H9 (cell line): ENCODE measurements at regions not wholly inside any gene's neighbourhood (a gene's known extent, or its start where the extent isn't known, plus 50 kb on each side); places are given as distances from the start of the nearest gene placed in this dataset.

Source experiments
- DNase-seq: peaks from one replicate; pipeline ENCODE4 v3.0.0-alpha.2; 2017
- H2AFZ ChIP-seq: one replicate; pipeline ENCODE4 v1.6.1; 2013; ENCODE audit warnings: mild to moderate bottlenecking, low read length, control low read depth, moderate library complexity
- H2AK5ac ChIP-seq: 2 replicates; pipeline ENCODE4 v1.6.1; 2013; ENCODE audit warnings: low read length, control low read depth, mixed read lengths; ENCODE audit not compliant: insufficient read length
- H2BK120ac ChIP-seq: one replicate; pipeline ENCODE4 v1.6.1; 2013; ENCODE audit warnings: low read depth, mild to moderate bottlenecking, low read length, control low read depth, inconsistent platforms; ENCODE audit not compliant: poor library complexity, severe bottlenecking
- H2BK12ac ChIP-seq: 2 replicates; pipeline ENCODE4 v1.6.1; 2013; ENCODE audit warnings: low read length, control low read depth, mixed read lengths, low read depth; ENCODE audit not compliant: insufficient read length
- H2BK15ac ChIP-seq: 2 replicates; pipeline ENCODE4 v1.6.1; 2013; ENCODE audit warnings: low read depth, low read length, control low read depth
- H2BK20ac ChIP-seq: one replicate; pipeline ENCODE4 v1.6.1; 2013; ENCODE audit warnings: low read depth, mild to moderate bottlenecking, low read length, control low read depth, inconsistent platforms; ENCODE audit not compliant: poor library complexity, severe bottlenecking
- H2BK5ac ChIP-seq: 2 replicates; pipeline ENCODE4 v1.6.1; 2013; ENCODE audit warnings: low read length, control low read depth, mixed read lengths; ENCODE audit not compliant: insufficient read length
- H3K14ac ChIP-seq: 2 replicates; pipeline ENCODE4 v1.6.1; 2013; ENCODE audit warnings: low read length, control low read depth; ENCODE audit not compliant: insufficient read depth
- H3K18ac ChIP-seq: 2 replicates; pipeline ENCODE4 v1.6.1; 2013; ENCODE audit warnings: low read depth, mild to moderate bottlenecking, mixed read lengths, low read length, control low read depth; ENCODE audit not compliant: insufficient read length
- H3K23ac ChIP-seq: 2 replicates; pipeline ENCODE4 v1.6.1; 2013; ENCODE audit warnings: low read length, control low read depth, mixed read lengths, low read depth; ENCODE audit not compliant: insufficient read length
- H3K23me2 ChIP-seq: 2 replicates; pipeline ENCODE4 v1.6.1; 2013; ENCODE audit warnings: low read depth, mild to moderate bottlenecking, mixed read lengths, low read length, control low read depth; ENCODE audit not compliant: insufficient read length, poor library complexity, severe bottlenecking
- H3K27ac ChIP-seq: 2 replicates; pipeline ENCODE4 v1.5.1; 2013; ENCODE audit warnings: low read length, control low read depth, mixed read lengths, low read depth; ENCODE audit not compliant: insufficient read length
- H3K27me3 ChIP-seq: 2 replicates; pipeline ENCODE4 v1.6.1; 2013; ENCODE audit warnings: low read length, control low read depth, inconsistent platforms; ENCODE audit not compliant: insufficient read depth
- H3K4ac ChIP-seq: 2 replicates; pipeline ENCODE4 v1.6.1; 2013; ENCODE audit warnings: low read depth, mild to moderate bottlenecking, control low read depth, inconsistent platforms, low read length, moderate library complexity
- H3K4me1 ChIP-seq: 2 replicates; pipeline ENCODE4 v1.6.1; 2013; ENCODE audit warnings: low read length, control low read depth, inconsistent platforms; ENCODE audit not compliant: insufficient read depth
- H3K4me2 ChIP-seq: 2 replicates; pipeline ENCODE4 v1.6.1; 2013; ENCODE audit warnings: low read length, control low read depth, mixed read lengths; ENCODE audit not compliant: insufficient read length, insufficient read depth
- H3K56ac ChIP-seq: 2 replicates; pipeline ENCODE4 v1.6.1; 2013; ENCODE audit warnings: low read depth, mild to moderate bottlenecking, mixed read lengths, low read length, control low read depth; ENCODE audit not compliant: insufficient read length
- H3K79me1 ChIP-seq: 2 replicates; pipeline ENCODE4 v1.6.1; 2013; ENCODE audit warnings: low read depth, mild to moderate bottlenecking, moderate library complexity, low read length, control low read depth, inconsistent platforms; ENCODE audit not compliant: insufficient read depth, poor library complexity, severe bottlenecking
- H3K79me2 ChIP-seq: 2 replicates; pipeline ENCODE4 v1.6.1; 2013; ENCODE audit warnings: low read length, control low read depth, inconsistent platforms; ENCODE audit not compliant: insufficient read depth
- H3K9ac ChIP-seq: 2 replicates; pipeline ENCODE4 v1.6.1; 2013; ENCODE audit warnings: low read length, control low read depth, mixed read lengths; ENCODE audit not compliant: insufficient read length; ENCODE audit errors: extremely low read depth
- H3K9me3 ChIP-seq: one replicate; pipeline ENCODE4 v1.6.1; 2013; ENCODE audit warnings: low read depth, low read length, inconsistent platforms; ENCODE audit not compliant: control insufficient read depth
- H3T11ph ChIP-seq: one replicate; pipeline ENCODE4 v1.6.1; 2013; ENCODE audit warnings: mild to moderate bottlenecking, low read length, control low read depth, inconsistent platforms
- H4K20me1 ChIP-seq: one replicate; pipeline ENCODE4 v1.6.1; 2013; ENCODE audit not compliant: control insufficient read depth, insufficient read length, insufficient read depth
- H4K5ac ChIP-seq: 2 replicates; pipeline ENCODE4 v1.6.1; 2013; ENCODE audit warnings: low read depth, mild to moderate bottlenecking, mixed read lengths, low read length, control low read depth; ENCODE audit not compliant: insufficient read length
- H4K8ac ChIP-seq: replicated peaks from 2 replicates; pipeline ENCODE4 v1.6.1; 2013; ENCODE audit warnings: low read length, control low read depth, mixed read lengths, low read depth; ENCODE audit not compliant: insufficient read length
- H4K91ac ChIP-seq: 2 replicates; pipeline ENCODE4 v1.6.1; 2013; ENCODE audit warnings: low read depth, mild to moderate bottlenecking, moderate library complexity, mixed read lengths, low read length, control low read depth; ENCODE audit not compliant: insufficient read length
- H3K27ac Mint-ChIP-seq, 3 experiments: 2 replicates in 2 of 3; 3 replicates in 1 of 3; pipeline ENCODE4 v1.8.0; 2020 to 2021; ENCODE audit warnings: mixed read lengths in 3 of 3, mild to moderate bottlenecking in 1 of 3, moderate library complexity in 1 of 3
- H3K27me3 Mint-ChIP-seq: 2 replicates; pipeline ENCODE4 v1.8.0; 2021; ENCODE audit warnings: low read depth, mild to moderate bottlenecking, moderate library complexity, mixed read lengths
- H3K36me3 Mint-ChIP-seq, 3 experiments: 2 replicates in 2 of 3; 3 replicates in 1 of 3; pipeline ENCODE4 v1.8.0; 2020 to 2021; ENCODE audit warnings: low read depth in 3 of 3, mixed read lengths in 3 of 3; ENCODE audit not compliant: insufficient read depth in 1 of 3
- H3K4me1 Mint-ChIP-seq, 2 experiments: 2 replicates each; pipeline ENCODE4 v1.8.0; 2020; ENCODE audit warnings: mixed read lengths in 2 of 2
- H3K4me3 Mint-ChIP-seq, 2 experiments: 2 replicates in 1 of 2; 3 replicates in 1 of 2; pipeline ENCODE4 v1.8.0; 2020 to 2021; ENCODE audit warnings: mild to moderate bottlenecking in 2 of 2, mixed read lengths in 2 of 2, moderate library complexity in 1 of 2
- H3K9me3 Mint-ChIP-seq, 2 experiments: 2 replicates in 1 of 2; 3 replicates in 1 of 2; pipeline ENCODE4 v1.8.0; 2020; ENCODE audit warnings: mild to moderate bottlenecking in 2 of 2, mixed read lengths in 2 of 2, moderate library complexity in 1 of 2
- WGBS: extraction: QIAGEN DNeasy Blood & Tissue Kit; methylation state at CpG from one replicate; pipeline ENCODE4 v1.1.7; 2013; ENCODE audit warnings: missing lambda C conversion rate, low lambda C conversion rate, mixed read lengths; ENCODE audit not compliant: insufficient read length; ENCODE audit errors: extremely low coverage; 5-methylcytosine and 5-hydroxymethylcytosine counted together
- TF ChIP-seq, protein P1 (sequence below): fragments of 200-600 bp; sonication (generic); conservative IDR thresholded peaks from 3 replicates; pipeline ENCODE4 v1.8.0; 2021; ENCODE audit warnings: antibody characterized with exemption, mild to moderate bottlenecking

DNA sequence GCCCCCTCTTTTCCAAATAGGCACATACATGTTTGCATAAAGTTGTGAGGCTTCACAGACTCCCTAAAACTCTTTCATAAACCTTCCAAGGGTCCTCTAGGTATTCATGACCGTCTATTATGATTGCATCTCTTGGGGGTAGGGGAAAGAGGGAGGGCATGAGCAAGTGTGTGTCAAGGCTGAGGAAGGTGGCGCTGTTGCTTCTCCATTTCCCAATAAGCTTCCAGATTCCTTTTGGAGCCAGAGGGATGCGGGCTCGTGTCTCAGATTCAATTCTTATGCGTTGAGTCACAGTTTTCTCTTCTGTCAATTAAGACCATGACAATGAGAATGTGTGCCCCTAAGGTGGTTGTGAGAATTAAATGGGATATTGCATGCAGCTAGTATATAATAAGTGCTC lies 51.0 kb upstream of the CYP2A7 start:
- H3K27me3 ChIP-seq = no peaks in the 10 kb centered on the region
- no CpG with 5 or more reads among the region's 5 CpGs for WGBS
- H3K4ac ChIP-seq = no peak overlapping the region
- H4K5ac ChIP-seq = no peak overlapping the region
- no peak overlapping the region; a peak in 1 of 7 replicates for H3K27ac Mint-ChIP-seq
- H2BK12ac ChIP-seq = no peak overlapping the region
- no peaks in the 10 kb centered on the region for H3K79me2 ChIP-seq
- no peak overlapping the region for H3K4me3 Mint-ChIP-seq
- H3T11ph ChIP-seq = no peak overlapping the region
- no peak overlapping the region for H4K91ac ChIP-seq
- H4K8ac ChIP-seq = no peak overlapping the region
- H3K9me3 Mint-ChIP-seq = no peaks in the 10 kb centered on the region; a peak in 1 of 5 replicates
- H3K4me2 ChIP-seq = no peak overlapping the region
- no peak overlapping the region for H2AFZ ChIP-seq
- H3K79me1 ChIP-seq = no peaks in the 10 kb centered on the region
- no peaks in the 10 kb centered on the region for H3K23me2 ChIP-seq
- H4K20me1 ChIP-seq = no peaks in the 10 kb centered on the region
- peaks cover 11% of the 10 kb centered on the region for H3K27me3 Mint-ChIP-seq
- no peak overlapping the region for H3K9ac ChIP-seq
- no peak overlapping the region for H2AK5ac ChIP-seq
- no peak overlapping the region for H2BK20ac ChIP-seq
- H2BK5ac ChIP-seq = no peak overlapping the region
- peak; percentile 54 for DNase-seq
- peaks cover 5 to 10% of the 10 kb centered on the region in 2 experiments for H3K4me1 Mint-ChIP-seq
- no peaks in the 10 kb centered on the region for H3K9me3 ChIP-seq
- no peak overlapping the region for H2BK120ac ChIP-seq
- TF ChIP-seq, protein P1, sequence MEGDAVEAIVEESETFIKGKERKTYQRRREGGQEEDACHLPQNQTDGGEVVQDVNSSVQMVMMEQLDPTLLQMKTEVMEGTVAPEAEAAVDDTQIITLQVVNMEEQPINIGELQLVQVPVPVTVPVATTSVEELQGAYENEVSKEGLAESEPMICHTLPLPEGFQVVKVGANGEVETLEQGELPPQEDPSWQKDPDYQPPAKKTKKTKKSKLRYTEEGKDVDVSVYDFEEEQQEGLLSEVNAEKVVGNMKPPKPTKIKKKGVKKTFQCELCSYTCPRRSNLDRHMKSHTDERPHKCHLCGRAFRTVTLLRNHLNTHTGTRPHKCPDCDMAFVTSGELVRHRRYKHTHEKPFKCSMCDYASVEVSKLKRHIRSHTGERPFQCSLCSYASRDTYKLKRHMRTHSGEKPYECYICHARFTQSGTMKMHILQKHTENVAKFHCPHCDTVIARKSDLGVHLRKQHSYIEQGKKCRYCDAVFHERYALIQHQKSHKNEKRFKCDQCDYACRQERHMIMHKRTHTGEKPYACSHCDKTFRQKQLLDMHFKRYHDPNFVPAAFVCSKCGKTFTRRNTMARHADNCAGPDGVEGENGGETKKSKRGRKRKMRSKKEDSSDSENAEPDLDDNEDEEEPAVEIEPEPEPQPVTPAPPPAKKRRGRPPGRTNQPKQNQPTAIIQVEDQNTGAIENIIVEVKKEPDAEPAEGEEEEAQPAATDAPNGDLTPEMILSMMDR = peak; percentile 70
- H3K18ac ChIP-seq = no peak overlapping the region
- H3K56ac ChIP-seq = no peak overlapping the region
- H3K14ac ChIP-seq = no peak overlapping the region
- H2BK15ac ChIP-seq = no peak overlapping the region
- H3K36me3 Mint-ChIP-seq = no peaks in the 10 kb centered on the region; a peak in 1 of 7 replicates
- H3K23ac ChIP-seq = no peak overlapping the region
- no peaks in the 10 kb centered on the region for H3K4me1 ChIP-seq
- no peak overlapping the region for H3K27ac ChIP-seq
